GM12878 (cell line): ENCODE measurements at regions not wholly inside any gene's neighbourhood (a gene's known extent, or its start where the extent isn't known, plus 50 kb on each side); places are given as distances from the start of the nearest gene placed in this dataset.

Experiments used
- BCL3 ChIP-seq: IDR thresholded peaks from 2 replicates; pipeline ENCODE4 v1.6.1; 2011; ENCODE audit warnings: borderline replicate concordance, low read depth, mild to moderate bottlenecking, moderate library complexity, low read length; ENCODE audit not compliant: insufficient read depth, poor library complexity, severe bottlenecking
- CBFB ChIP-seq: IDR thresholded peaks from 2 replicates; pipeline ENCODE4 v1.6.1; 2016; ENCODE audit warnings: antibody characterized with exemption, low read depth
- CUX1 ChIP-seq: IDR thresholded peaks from 2 replicates; pipeline ENCODE4 v1.6.1; 2012; ENCODE audit warnings: improper control_type of control experiment, low read depth, low read length; ENCODE audit not compliant: insufficient replicate concordance
- E4F1 ChIP-seq: fragments of 450-650 bp; IDR thresholded peaks from 2 replicates; pipeline ENCODE4 v1.6.1; 2018; ENCODE audit warnings: borderline replicate concordance, mild to moderate bottlenecking; ENCODE audit not compliant: partially characterized antibody
- POU2F2 ChIP-seq: IDR thresholded peaks from 3 replicates; pipeline ENCODE4 v1.6.1; 2011; ENCODE audit warnings: low read depth, mild to moderate bottlenecking, low read length, borderline replicate concordance
- RAD51 ChIP-seq: fragments of 450-650 bp; IDR thresholded peaks from 2 replicates; pipeline ENCODE4 v1.6.1; 2016; ENCODE audit warnings: moderate library complexity, mild to moderate bottlenecking, inconsistent platforms
- ZBTB40 ChIP-seq: fragments of 450-650 bp; IDR thresholded peaks from 2 replicates; pipeline ENCODE4 v1.6.1; 2016; ENCODE audit warnings: mild to moderate bottlenecking, moderate library complexity, borderline replicate concordance
- ZNF592 ChIP-seq: fragments of 450-650 bp; IDR thresholded peaks from 2 replicates; pipeline ENCODE4 v1.6.1; 2017; ENCODE audit warnings: mild to moderate bottlenecking, moderate library complexity

- TF ChIP-seq BCL3 (no peak), CBFB (no peak), E4F1 (no peak), ZBTB40 (no peak), ZNF592 (no peak), RAD51 (no peak), CUX1 (no peak), POU2F2 (no peak)
These were observed 1109.0 kb upstream of the AMELY start (continued) for GRCh38 chrY:8020540-8020939.
